ENCODE measurements at regions not wholly inside any gene's neighbourhood (a gene's known extent, or its start where the extent isn't known, plus 50 kb on each side); places are given as distances from the start of the nearest gene placed in this dataset.

- no peak for DNase-seq
Observed at GRCh38 chr4:115165503-115165902, 52.1 kb upstream of the NDST4 start.

Measured in NK-92 treated with Interleukin-12 subunit alpha and Interleukin-12 subunit beta, amount 100 ng/mL, for 24 hours (cell line).